Left lung (tissue), 4 donors: ENCODE measurements at regions not wholly inside any gene's neighbourhood (a gene's known extent, or its start where the extent isn't known, plus 50 kb on each side); places are given as distances from the start of the nearest gene placed in this dataset.
A peak's percentile ranks its signal among the peaks of the same experiment; 100 is the strongest.

Experiments
- ATAC-seq: fragments of 200-7000 bp; cut with Tn5 transposase; one replicate; pipeline ENCODE4 v1.9.1; 2020; ENCODE audit warnings: moderate library complexity
- DNase-seq, 4 donors: peaks; one replicate each; pipeline ENCODE4 v3.0.0-alpha.2; 2013 to 2020
- H3K27ac ChIP-seq, 2 donors: fragments of 200-600 bp; sonication (generic) in 1 of 2; one replicate each; pipeline versions ENCODE4 v1.5.0 to v1.8.0; 2020 to 2021
- H3K27me3 ChIP-seq, 2 donors: fragments of 200-600 bp; sonication (generic) in 1 of 2; one replicate each; pipeline versions ENCODE4 v1.5.0 to v1.8.0; 2020 to 2021
- H3K36me3 ChIP-seq, 2 donors: fragments of 200-600 bp; sonication (generic) in 1 of 2; one replicate each; pipeline versions ENCODE4 v1.5.0 to v1.8.0; 2020 to 2021
- H3K4me1 ChIP-seq, 2 donors: fragments of 200-600 bp; one replicate each; pipeline ENCODE4 v1.8.0; 2021
- H3K4me3 ChIP-seq, 2 donors: fragments of 200-600 bp; sonication (generic) in 1 of 2; one replicate each; pipeline versions ENCODE4 v1.5.0 to v1.8.0; 2020 to 2021; ENCODE audit warnings: mild to moderate bottlenecking in 1 of 2
- H3K9me3 ChIP-seq, 2 donors: fragments of 200-600 bp; sonication (generic) in 1 of 2; one replicate each; pipeline versions ENCODE4 v1.5.0 to v1.8.0; 2020 to 2021
- CTCF ChIP-seq, 2 donors: fragments of 200-600 bp; sonication (generic) in 1 of 2; IDR thresholded peaks; one replicate each; pipeline versions ENCODE4 v1.5.0 to v1.8.0; 2021; ENCODE audit warnings: antibody characterized with exemption in 2 of 2
- intact Hi-C, 2 donors: fragments of 100-400 bp; cut with DNase I; formaldehyde crosslinking; loops; one replicate each; pipeline versions ENCODE4 v1.11.2 to v1.14.2; 2022
- donor health status: DM: no; HTN: yes; CAD: no.
- donor health status: DM: no; HTN: no; CAD: no.

GRCh38 chr15:69685512-69686452 lies 233.2 kb downstream of the RPLP1 start:
- no peak for TF ChIP-seq CTCF (IDR thresholded peaks at IDR 0.05)
- ATAC-seq (peak; percentile 88), DNase-seq (peak in 3 of 4 donors; percentile 43 to 75 (median 55))
- H3K27ac ChIP-seq, result no peak overlapping the region
- peaks cover 0 to 7% of the 10 kb centered on the region in 2 donors for H3K4me1 ChIP-seq
- no peaks in the 10 kb centered on the region for H3K36me3 ChIP-seq
- H3K4me3 ChIP-seq, result no peak overlapping the region
- peaks cover 0 to 24% of the 10 kb centered on the region in 2 donors for H3K9me3 ChIP-seq
- intact Hi-C loops, result no loop called here
- H3K27me3 ChIP-seq, result peaks cover 0 to 4% of the 10 kb centered on the region in 2 donors

- intact Hi-C loops, result no loop called here
- ATAC-seq (no peak), DNase-seq (no peak)
- H3K4me1 ChIP-seq, result peaks cover 0 to 12% of the 10 kb centered on the region in 2 donors
- TF ChIP-seq CTCF (IDR thresholded peaks at IDR 0.05), result no peak
- H3K9me3 ChIP-seq, result peaks cover 0 to 24% of the 10 kb centered on the region in 2 donors
- H3K27ac ChIP-seq, result no peak overlapping the region
- no peak overlapping the region for H3K4me3 ChIP-seq
- peaks cover 0 to 4% of the 10 kb centered on the region in 2 donors for H3K27me3 ChIP-seq
- no peaks in the 10 kb centered on the region for H3K36me3 ChIP-seq
Observed at GRCh38 chr15:69686626-69687025, 234.0 kb downstream of the RPLP1 start.

- no peak overlapping the region for H3K27ac ChIP-seq
- peaks cover 0 to 17% of the 10 kb centered on the region in 2 donors for H3K9me3 ChIP-seq
- no peak overlapping the region for H3K4me3 ChIP-seq
- TF ChIP-seq CTCF (IDR thresholded peaks at IDR 0.05), result no peak
- intact Hi-C loops, result no loop called here
- peaks cover 0 to 26% of the 10 kb centered on the region in 2 donors for H3K4me1 ChIP-seq
- DNase-seq, result no peak
- ATAC-seq, result no peak
- H3K36me3 ChIP-seq, result no peaks in the 10 kb centered on the region
- H3K27me3 ChIP-seq, result peaks cover 0 to 4% of the 10 kb centered on the region in 2 donors
Observed at GRCh38 chr15:69689133-69689532, 236.5 kb downstream of the RPLP1 start.

- ATAC-seq, result no peak
- intact Hi-C loops, result no loop called here
- H3K27me3 ChIP-seq, result peaks cover 0 to under 1% of the 10 kb centered on the region in 2 donors
- no peak for TF ChIP-seq CTCF (IDR thresholded peaks at IDR 0.05)
- H3K4me1 ChIP-seq, result peaks cover 0 to 22% of the 10 kb centered on the region in 2 donors
- no peak overlapping the region for H3K27ac ChIP-seq
- peaks cover 0 to 17% of the 10 kb centered on the region in 2 donors for H3K9me3 ChIP-seq
- H3K36me3 ChIP-seq, result no peaks in the 10 kb centered on the region
- no peak for DNase-seq
- H3K4me3 ChIP-seq, result no peak overlapping the region
Observed at GRCh38 chr15:69691307-69692015, 238.8 kb downstream of the RPLP1 start.

- H3K9me3 ChIP-seq, result peaks cover 0 to 17% of the 10 kb centered on the region in 2 donors
Observed at GRCh38 chr15:69692342-69692741, 239.7 kb downstream of the RPLP1 start.

More at GRCh38 chr15:69692342-69692741, 239.7 kb downstream of the RPLP1 start:
- H3K27ac ChIP-seq, result no peak overlapping the region
- no peaks in the 10 kb centered on the region for H3K36me3 ChIP-seq
- no peak for TF ChIP-seq CTCF (IDR thresholded peaks at IDR 0.05)
- peaks cover 0 to 19% of the 10 kb centered on the region in 2 donors for H3K4me1 ChIP-seq
- H3K4me3 ChIP-seq, result no peak overlapping the region
- ATAC-seq (no peak), DNase-seq (no peak)
- intact Hi-C loops, result no loop called here
- no peaks in the 10 kb centered on the region for H3K27me3 ChIP-seq
